NOMO-1 treated with dmso at 0.1 percent for 144 hours (cell line): ENCODE measurements at regions not wholly inside any gene's neighbourhood (a gene's known extent, or its start where the extent isn't known, plus 50 kb on each side); places are given as distances from the start of the nearest gene placed in this dataset.

Source experiments
- DNase-seq: peaks from one replicate; lab custom pipeline; 2025; ENCODE audit not compliant: unreplicated experiment; lab: John Stamatoyannopoulos, UW

GRCh38 chr12:107539196-107539939, 146.2 kb upstream of the PWP1 start:
- DNase-seq: no peak

GRCh38 chr12:107541001-107541705, 144.4 kb upstream of the PWP1 start:
- DNase-seq: no peak

GRCh38 chr12:107543416-107543815, 142.2 kb upstream of the PWP1 start:
- no peak for DNase-seq

GRCh38 chr12:107543841-107544240, 141.8 kb upstream of the PWP1 start:
- DNase-seq: no peak

- DNase-seq: no peak
Observed at GRCh38 chr12:107544937-107545336, 140.7 kb upstream of the PWP1 start.

- DNase-seq: no peak
Observed at GRCh38 chr12:107545737-107546353, 139.8 kb upstream of the PWP1 start.

- no peak for DNase-seq
Observed at GRCh38 chr12:107547389-107547788, 138.2 kb upstream of the PWP1 start.

- DNase-seq: no peak
Observed at GRCh38 chr12:107549651-107550480, 135.7 kb upstream of the PWP1 start.

- DNase-seq: no peak
Observed at GRCh38 chr12:107551434-107551833, 134.2 kb upstream of the PWP1 start.

- DNase-seq: no peak
Observed at GRCh38 chr12:107552263-107552662, 133.3 kb upstream of the PWP1 start.

- DNase-seq: no peak
Observed at GRCh38 chr12:107553211-107553765, 132.3 kb upstream of the PWP1 start.

GRCh38 chr12:107554941-107555340, 130.7 kb upstream of the PWP1 start:
- no peak for DNase-seq

- no peak for DNase-seq
Observed at GRCh38 chr12:107557026-107557425, 128.6 kb upstream of the PWP1 start.

GRCh38 chr12:107557589-107558100, 128.0 kb upstream of the PWP1 start:
- DNase-seq: no peak

- DNase-seq: no peak
Observed at GRCh38 chr12:107558141-107558815, 127.3 kb upstream of the PWP1 start.

- DNase-seq: no peak
Observed at GRCh38 chr12:107558816-107559382, 126.7 kb upstream of the PWP1 start.

GRCh38 chr12:107560165-107560898, 125.3 kb upstream of the PWP1 start:
- no peak for DNase-seq

GRCh38 chr12:107560899-107561285, 124.7 kb upstream of the PWP1 start:
- no peak for DNase-seq

GRCh38 chr12:107564946-107565345, 120.7 kb upstream of the PWP1 start:
- no peak for DNase-seq
